SK-N-MC (cell line): ENCODE measurements at regions not wholly inside any gene's neighbourhood (a gene's known extent, or its start where the extent isn't known, plus 50 kb on each side); places are given as distances from the start of the nearest gene placed in this dataset.

Source experiments
- EZH2 ChIP-seq: fragments of 200-600 bp; sonication (generic); IDR thresholded peaks from one replicate; pipeline ENCODE4 v1.6.1; 2017; ENCODE audit warnings: antibody characterized with exemption
- FOXP2 ChIP-seq: optimal IDR thresholded peaks from 2 replicates; pipeline ENCODE3; 2011; ENCODE audit warnings: mild to moderate bottlenecking, moderate library complexity; ENCODE audit not compliant: insufficient read depth; ENCODE audit errors: extremely low read length, control extremely low read depth
- POLR2AphosphoS5 ChIP-seq: IDR thresholded peaks from 2 replicates; pipeline ENCODE4 v1.6.1; 2012; ENCODE audit warnings: mild to moderate bottlenecking, low read depth, low read length, borderline replicate concordance

DNA sequence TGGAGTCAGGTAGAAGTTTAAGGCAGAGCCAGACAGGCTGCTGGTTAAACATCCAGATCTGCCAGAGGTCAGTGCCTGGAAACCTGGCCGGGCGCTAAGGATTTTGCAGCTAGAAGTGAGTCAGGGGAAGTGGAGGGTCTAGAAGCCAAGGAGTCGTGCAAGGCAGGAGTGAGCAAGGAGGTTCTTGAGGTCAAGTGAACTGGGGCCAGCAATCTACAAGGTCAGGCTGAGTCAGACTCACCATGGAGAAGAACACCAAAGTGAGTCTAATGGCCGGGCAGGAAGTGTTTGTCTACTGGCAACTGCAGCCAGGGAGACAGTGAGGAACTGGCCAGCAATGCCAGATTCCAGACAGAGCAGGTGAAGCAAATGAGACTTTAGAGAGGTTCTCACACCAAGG lies 628.2 kb downstream of the ETNK1 start:
- TF ChIP-seq POLR2AphosphoS5 (no peak), EZH2 (no peak), FOXP2 (no peak)
